Erythroblast (primary cell): ENCODE measurements at regions not wholly inside any gene's neighbourhood (a gene's known extent, or its start where the extent isn't known, plus 50 kb on each side); places are given as distances from the start of the nearest gene placed in this dataset.

Source experiments
- DNase-seq, 2 experiments: peaks; one replicate each; lab custom pipeline; 2025; lab: John Stamatoyannopoulos, UW
- GATA1 ChIP-seq: IDR thresholded peaks from 2 replicates; pipeline ENCODE4 v1.6.1; 2011; ENCODE audit warnings: low read depth, mild to moderate bottlenecking, control low read depth, low read length, moderate library complexity
- POLR2A ChIP-seq: IDR thresholded peaks from 2 replicates; pipeline ENCODE4 v1.6.1; 2011; ENCODE audit warnings: mild to moderate bottlenecking, low read length

DNA sequence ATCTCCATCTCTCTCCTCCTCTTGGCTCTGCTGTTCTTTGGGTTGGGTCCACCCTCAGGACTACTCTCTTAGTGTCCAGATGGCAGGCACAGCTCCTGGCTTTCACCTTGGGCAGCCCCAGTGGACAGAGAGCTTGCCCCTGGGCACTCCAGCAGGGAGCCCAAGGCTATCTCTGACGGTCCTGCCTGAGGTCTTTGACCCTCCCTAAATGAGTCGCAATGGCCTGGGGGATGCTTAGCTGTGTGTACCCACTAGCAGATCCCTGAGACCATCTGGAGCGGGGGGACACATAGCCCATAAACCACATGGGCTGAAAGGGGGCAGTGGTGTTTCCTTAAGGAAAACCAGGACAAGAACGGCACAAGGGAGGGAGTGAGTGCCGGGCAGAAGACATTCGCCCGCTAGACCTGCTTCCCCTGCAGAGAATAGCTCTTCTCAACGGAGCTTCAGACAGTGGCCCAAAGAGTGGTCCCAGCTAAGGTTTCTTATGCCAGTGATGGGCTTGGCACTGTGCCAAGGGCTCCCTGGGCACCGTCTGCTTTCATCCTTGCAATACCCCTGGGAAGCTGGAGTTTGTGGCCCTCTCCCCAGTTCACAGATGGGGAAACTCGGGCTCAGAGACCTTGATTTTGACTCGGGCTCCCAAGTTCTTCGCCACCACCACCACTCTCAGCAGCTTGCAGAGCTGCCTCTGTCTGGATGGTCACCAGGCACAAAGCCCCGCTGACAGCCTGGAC lies 53.9 kb upstream of the ANO1 start:
- no peak for DNase-seq
- no peak for TF ChIP-seq GATA1
- TF ChIP-seq POLR2A: no peak

- DNase-seq: no peak
- TF ChIP-seq GATA1 (no peak), POLR2A (no peak)
Measured at GRCh38 chr11:70024773-70025045, 53.4 kb upstream of the ANO1 start.

GRCh38 chr11:70025308-70025707 lies 52.8 kb upstream of the ANO1 start:
- no peak for DNase-seq

GRCh38 chr11:70026012-70026411 lies 52.1 kb upstream of the ANO1 start:
- TF ChIP-seq POLR2A (no peak), GATA1 (no peak)

More at GRCh38 chr11:70025308-70025707, 52.8 kb upstream of the ANO1 start:
- TF ChIP-seq GATA1 (no peak), POLR2A (no peak)

DNA sequence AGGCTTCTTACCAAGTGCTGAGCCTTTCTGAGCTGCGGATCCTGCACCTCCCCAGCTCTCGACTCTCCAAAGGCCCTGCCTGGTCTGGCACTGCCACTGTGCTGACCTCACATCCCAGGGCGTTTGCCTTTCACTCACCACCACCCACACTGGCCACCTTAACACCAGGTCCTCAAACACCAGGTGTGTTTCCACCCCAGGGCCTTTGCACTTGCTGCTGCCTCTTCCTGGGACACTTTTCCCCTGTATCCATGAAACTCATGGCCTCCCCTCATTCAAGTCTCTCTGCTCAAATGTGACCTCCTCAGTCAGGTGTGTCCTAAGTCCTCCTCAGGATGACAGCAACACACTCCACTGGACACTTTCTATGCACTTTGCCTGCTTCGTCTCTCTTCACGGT lies 51.4 kb upstream of the ANO1 start:
- DNase-seq: no peak
- TF ChIP-seq POLR2A (no peak), GATA1 (no peak)

More at GRCh38 chr11:70026012-70026411, 52.1 kb upstream of the ANO1 start:
- DNase-seq: no peak

- no peak for DNase-seq
- TF ChIP-seq POLR2A: no peak
- TF ChIP-seq GATA1: no peak
Measured at GRCh38 chr11:70027451-70027850, 50.7 kb upstream of the ANO1 start.

DNA sequence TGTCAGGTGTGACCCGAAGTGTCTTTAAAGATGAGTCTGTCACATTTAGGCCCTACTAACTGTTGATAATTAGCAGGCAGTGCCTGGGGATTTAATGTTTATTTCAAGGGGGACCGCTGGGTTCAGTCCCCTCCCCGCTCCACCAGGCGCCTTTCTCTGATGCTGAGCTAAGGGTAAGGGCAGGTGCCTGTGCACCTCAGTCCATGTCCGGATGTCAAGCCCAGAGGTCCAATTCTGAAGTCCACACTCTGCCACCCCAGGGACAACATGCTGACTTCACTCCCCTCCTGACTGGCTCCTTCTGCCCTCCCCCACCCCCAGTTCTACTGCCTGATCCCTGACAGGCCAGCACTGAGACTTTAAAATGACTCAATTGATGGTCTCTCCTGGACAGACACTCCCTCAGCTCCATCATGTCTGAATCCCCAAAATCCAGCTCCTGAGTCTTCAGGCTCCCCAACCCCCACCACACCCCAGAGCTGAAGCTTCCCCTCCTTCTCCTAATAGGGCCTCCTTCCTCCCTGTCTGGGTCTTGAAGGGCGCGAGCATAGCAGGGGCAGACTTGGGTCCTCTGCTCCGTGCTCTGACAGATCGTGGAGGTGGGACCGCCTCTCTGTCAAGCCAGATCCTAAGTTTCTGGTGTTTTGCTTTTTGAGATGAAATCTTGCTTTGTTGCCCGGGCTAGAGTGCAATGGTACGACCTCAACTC lies 49.8 kb upstream of the ANO1 start:
- DNase-seq: no peak
- no peak for TF ChIP-seq GATA1
